GM18505 (cell line): ENCODE measurements at regions not wholly inside any gene's neighbourhood (a gene's known extent, or its start where the extent isn't known, plus 50 kb on each side); places are given as distances from the start of the nearest gene placed in this dataset.

ENCODE experiments used
- ATAC-seq: cut with Tn5 transposase; IDR thresholded peaks from one replicate; pipeline ENCODE4 v1.9.1; 2021; ENCODE audit not compliant: unreplicated experiment
- POLR2A ChIP-seq: IDR thresholded peaks from 4 replicates; pipeline ENCODE4 v1.6.1; 2011; ENCODE audit warnings: borderline replicate concordance; ENCODE audit not compliant: insufficient read depth, insufficient read length; ENCODE audit errors: extremely low read depth

GRCh38 chr10:128386816-128387604 lies 260.8 kb upstream of the MKI67 start:
- TF ChIP-seq POLR2A: no peak

GRCh38 chr10:128390596-128390995 lies 264.4 kb upstream of the MKI67 start:
- no peak for TF ChIP-seq POLR2A
- no peak for ATAC-seq

More at GRCh38 chr10:128386816-128387604, 260.8 kb upstream of the MKI67 start:
- ATAC-seq: no peak

GRCh38 chr10:128393546-128393945 lies 267.3 kb upstream of the MKI67 start:
- ATAC-seq: no peak
- TF ChIP-seq POLR2A: no peak

- TF ChIP-seq POLR2A: no peak
These were observed 271.9 kb upstream of the MKI67 start for GRCh38 chr10:128398118-128398517.

GRCh38 chr10:128398999-128399398 lies 272.8 kb upstream of the MKI67 start:
- TF ChIP-seq POLR2A: no peak
- no peak for ATAC-seq

More at GRCh38 chr10:128398118-128398517, 271.9 kb upstream of the MKI67 start:
- ATAC-seq: no peak

- ATAC-seq: no peak
- TF ChIP-seq POLR2A: no peak
These were observed 274.3 kb upstream of the MKI67 start for GRCh38 chr10:128400564-128400963.

- no peak for TF ChIP-seq POLR2A
These were observed 279.2 kb upstream of the MKI67 start for GRCh38 chr10:128405450-128405849.

GRCh38 chr10:128411643-128412042 lies 285.4 kb upstream of the MKI67 start:
- ATAC-seq: no peak
- TF ChIP-seq POLR2A: no peak

More at GRCh38 chr10:128405450-128405849, 279.2 kb upstream of the MKI67 start:
- ATAC-seq: no peak

GRCh38 chr10:128414568-128414967 lies 288.3 kb upstream of the MKI67 start:
- no peak for TF ChIP-seq POLR2A
- ATAC-seq: no peak

GRCh38 chr10:128416231-128416630 lies 290.0 kb upstream of the MKI67 start:
- ATAC-seq: no peak
- TF ChIP-seq POLR2A: no peak

GRCh38 chr10:128417826-128418225 lies 291.6 kb upstream of the MKI67 start:
- ATAC-seq: no peak
- TF ChIP-seq POLR2A: no peak

GRCh38 chr10:128418819-128419218 lies 292.6 kb upstream of the MKI67 start:
- ATAC-seq: no peak
- TF ChIP-seq POLR2A: no peak

GRCh38 chr10:128419466-128420019 lies 293.3 kb upstream of the MKI67 start:
- no peak for TF ChIP-seq POLR2A
- ATAC-seq: no peak

GRCh38 chr10:128420623-128421022 lies 294.4 kb upstream of the MKI67 start:
- no peak for TF ChIP-seq POLR2A
- no peak for ATAC-seq

- ATAC-seq: no peak
- no peak for TF ChIP-seq POLR2A
These were observed 295.3 kb upstream of the MKI67 start for GRCh38 chr10:128421371-128422160.
